PC-3 (cell line): ENCODE measurements at regions not wholly inside any gene's neighbourhood (a gene's known extent, or its start where the extent isn't known, plus 50 kb on each side); places are given as distances from the start of the nearest gene placed in this dataset.

ENCODE experiments used
- EZH2 ChIP-seq: fragments of 300-600 bp; sonication (generic); IDR thresholded peaks from one replicate; pipeline ENCODE4 v1.6.1; 2017; ENCODE audit warnings: antibody characterized with exemption, mild to moderate bottlenecking, low read length; ENCODE audit not compliant: unreplicated experiment
- EZH2phosphoT487 ChIP-seq: fragments of 300-600 bp; sonication (generic); IDR thresholded peaks from 2 replicates; pipeline ENCODE4 v1.6.1; 2018; ENCODE audit warnings: mild to moderate bottlenecking, antibody characterized with exemption, low read length, borderline replicate concordance
- TF ChIP-seq, protein P1 (sequence below): fragments of 300-600 bp; sonication (generic); conservative IDR thresholded peaks from 2 replicates; pipeline ENCODE4 v1.5.1; 2017; ENCODE audit warnings: antibody characterized with exemption, low read depth, mild to moderate bottlenecking, low read length

DNA sequence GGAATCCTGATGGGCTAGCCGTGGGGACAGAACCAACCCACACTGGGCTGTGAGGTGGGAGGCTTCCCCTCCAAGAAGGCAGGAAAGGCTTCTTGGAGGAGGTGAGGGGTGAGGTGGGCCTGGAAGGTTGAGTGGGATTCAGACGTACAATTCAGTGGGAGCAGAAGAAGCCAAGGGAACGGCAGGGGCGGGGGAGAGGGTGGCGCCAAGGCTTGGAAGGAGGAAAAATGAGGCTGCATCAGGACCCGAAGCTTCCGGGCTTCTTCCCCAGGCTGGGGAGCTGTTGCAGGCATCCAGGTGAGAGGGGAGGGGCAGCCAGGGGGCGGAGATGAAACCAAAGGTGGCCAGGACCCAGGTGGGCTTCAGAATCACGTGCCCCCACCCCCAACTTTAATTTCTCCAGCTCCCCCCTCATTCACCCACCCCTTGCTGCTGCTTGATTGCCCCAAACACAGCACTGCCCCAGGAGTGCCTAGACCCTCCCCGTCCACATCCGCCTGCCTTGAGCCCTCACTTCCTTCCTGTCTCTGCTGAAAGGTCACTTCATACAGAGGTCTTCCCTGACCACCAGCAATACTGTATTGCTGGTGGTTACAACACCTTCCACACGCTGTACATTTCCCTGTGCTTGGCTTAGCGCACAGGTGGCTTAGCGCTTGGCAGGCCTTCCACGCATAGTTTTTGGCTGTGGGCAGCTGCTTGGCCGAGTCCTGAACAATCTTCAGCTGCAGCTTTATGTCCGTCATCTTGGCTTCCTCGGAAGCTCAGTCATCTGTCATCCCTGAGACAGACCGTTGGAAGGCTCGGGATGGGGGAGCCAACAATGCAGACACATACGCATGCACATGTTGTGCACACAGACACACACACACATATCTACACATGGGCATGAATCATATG lies 193.5 kb downstream of the RGS3 start:
- TF ChIP-seq, protein P1, sequence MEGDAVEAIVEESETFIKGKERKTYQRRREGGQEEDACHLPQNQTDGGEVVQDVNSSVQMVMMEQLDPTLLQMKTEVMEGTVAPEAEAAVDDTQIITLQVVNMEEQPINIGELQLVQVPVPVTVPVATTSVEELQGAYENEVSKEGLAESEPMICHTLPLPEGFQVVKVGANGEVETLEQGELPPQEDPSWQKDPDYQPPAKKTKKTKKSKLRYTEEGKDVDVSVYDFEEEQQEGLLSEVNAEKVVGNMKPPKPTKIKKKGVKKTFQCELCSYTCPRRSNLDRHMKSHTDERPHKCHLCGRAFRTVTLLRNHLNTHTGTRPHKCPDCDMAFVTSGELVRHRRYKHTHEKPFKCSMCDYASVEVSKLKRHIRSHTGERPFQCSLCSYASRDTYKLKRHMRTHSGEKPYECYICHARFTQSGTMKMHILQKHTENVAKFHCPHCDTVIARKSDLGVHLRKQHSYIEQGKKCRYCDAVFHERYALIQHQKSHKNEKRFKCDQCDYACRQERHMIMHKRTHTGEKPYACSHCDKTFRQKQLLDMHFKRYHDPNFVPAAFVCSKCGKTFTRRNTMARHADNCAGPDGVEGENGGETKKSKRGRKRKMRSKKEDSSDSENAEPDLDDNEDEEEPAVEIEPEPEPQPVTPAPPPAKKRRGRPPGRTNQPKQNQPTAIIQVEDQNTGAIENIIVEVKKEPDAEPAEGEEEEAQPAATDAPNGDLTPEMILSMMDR = no peak
- no peak for TF ChIP-seq EZH2
- no peak for TF ChIP-seq EZH2phosphoT487
